Lower leg skin (tissue), 3 donors: ENCODE measurements at regions not wholly inside any gene's neighbourhood (a gene's known extent, or its start where the extent isn't known, plus 50 kb on each side); places are given as distances from the start of the nearest gene placed in this dataset.

Experiments used
- CTCF ChIP-seq, 3 donors: fragments of 450-650 bp; IDR thresholded peaks; one replicate each; pipeline ENCODE4 v1.5.1; 2016; ENCODE audit warnings: antibody characterized with exemption in 3 of 3, mild to moderate bottlenecking in 3 of 3, moderate library complexity in 2 of 3
- POLR2A ChIP-seq, 2 donors: fragments of 450-650 bp; IDR thresholded peaks; one replicate each; pipeline ENCODE4 v1.6.1; 2016 to 2017; ENCODE audit warnings: antibody characterized with exemption in 2 of 2, mild to moderate bottlenecking in 1 of 2, moderate library complexity in 1 of 2

GRCh38 chr1:84749427-84749826, 59.2 kb upstream of the SSX2IP start:
- TF ChIP-seq POLR2A (IDR thresholded peaks at IDR 0.05) (no peak), CTCF (IDR thresholded peaks at IDR 0.05) (no peak)
